ENCODE measurements at regions not wholly inside any gene's neighbourhood (a gene's known extent, or its start where the extent isn't known, plus 50 kb on each side); places are given as distances from the start of the nearest gene placed in this dataset.

GRCh38 chr4:137193564-137193963 is 338.7 kb downstream of the PCDH18 start:
- H4K8ac ChIP-seq (ENCODE audit: low read depth in 2 of 2, low read length in 2 of 2): no peak overlapping the region
- H3K9me3 ChIP-seq (ENCODE audit: control insufficient read depth, insufficient read depth, low read length): no peaks in the 10 kb centered on the region
- no peak overlapping the region for H3K18ac ChIP-seq (ENCODE audit: low read depth, low read length)
- H3K4me1 ChIP-seq (ENCODE audit: control insufficient read depth, insufficient read depth, low read length): no peaks in the 10 kb centered on the region
- no TSS peak for BruUV-seq (replicated peaks)
- H3K36me3 ChIP-seq (ENCODE audit: control insufficient read depth, insufficient read depth, low read length): no peaks in the 10 kb centered on the region
- DNase-seq: no peak
- H2BK15ac ChIP-seq (ENCODE audit: low read depth, low read length): no peak overlapping the region
- CTCF ChIA-PET: no interaction called here
- no peak overlapping the region for H3K56ac ChIP-seq (ENCODE audit: extremely low read depth, insufficient read depth, low read length)
- no peaks in the 10 kb centered on the region for H4K20me1 ChIP-seq (ENCODE audit: insufficient read depth, low read length)
- H3K23ac ChIP-seq (ENCODE audit: low read depth, low read length): no peak overlapping the region
- ATAC-seq (ENCODE audit: low read depth): no peak
- no peak overlapping the region for H3K9ac ChIP-seq (ENCODE audit: low read depth, low read length)
- no peak overlapping the region for H2BK5ac ChIP-seq (ENCODE audit: low read depth, low read length, poor library complexity, severe bottlenecking)
- no peaks in the 10 kb centered on the region for H3K27me3 ChIP-seq (ENCODE audit: control insufficient read depth, insufficient read depth, low read length)
- no peak overlapping the region for H3K14ac ChIP-seq (replicated peaks; ENCODE audit: low read depth, low read length)
- no peak overlapping the region for H3K27ac ChIP-seq (ENCODE audit: insufficient read depth, low read length)
- no peak overlapping the region for H2AFZ ChIP-seq (replicated peaks; ENCODE audit: low read length, poor library complexity)
- H4K91ac ChIP-seq (ENCODE audit: insufficient read depth, low read depth, low read length): no peak overlapping the region
- no peak overlapping the region for H4K5ac ChIP-seq (ENCODE audit: low read depth, low read length)
- H2BK20ac ChIP-seq (ENCODE audit: low read depth, low read length): no peak overlapping the region
- no CpG with 5 or more reads among the region's 1 CpG for WGBS, 2 experiments (ENCODE audit: extremely low coverage in 2 of 2, insufficient read length in 1 of 2)
- TF ChIP-seq CHD1 (IDR thresholded peaks at IDR 0.05; ENCODE audit: low read depth, low read length): no peak
- TF ChIP-seq BHLHE40 (IDR thresholded peaks at IDR 0.05; ENCODE audit: low read depth, low read length): no peak
- no peak for TF ChIP-seq SMC3 (IDR thresholded peaks at IDR 0.05; ENCODE audit: low read depth, low read length)
- TF ChIP-seq MAFK (IDR thresholded peaks at IDR 0.05; ENCODE audit: low read depth, low read length): no peak
- no peak for TF ChIP-seq CTCF (conservative IDR thresholded peaks at IDR 0.05; ENCODE audit: low read depth, low read length)
- TF ChIP-seq RCOR1 (IDR thresholded peaks at IDR 0.05; ENCODE audit: insufficient replicate concordance, low read length): no peak
- no peak for TF ChIP-seq CEBPB (IDR thresholded peaks at IDR 0.05; ENCODE audit: low read depth, low read length)
- TF ChIP-seq RAD21 (IDR thresholded peaks at IDR 0.05; ENCODE audit: low read length): no peak
- TF ChIP-seq NFE2L2 (IDR thresholded peaks at IDR 0.05; ENCODE audit: low read depth, low read length): no peak
- TF ChIP-seq RFX5 (IDR thresholded peaks at IDR 0.05; ENCODE audit: low read depth, low read length): no peak
- no peak for TF ChIP-seq MXI1 (IDR thresholded peaks at IDR 0.05; ENCODE audit: borderline replicate concordance, low read depth, low read length)
- TF ChIP-seq USF2 (IDR thresholded peaks at IDR 0.05; ENCODE audit: low read depth, low read length): no peak
- TF ChIP-seq ELK1 (IDR thresholded peaks at IDR 0.05; ENCODE audit: borderline replicate concordance, low read depth, low read length): no peak
- no peak for TF ChIP-seq MAZ (IDR thresholded peaks at IDR 0.05; ENCODE audit: borderline replicate concordance, low read depth, low read length)
- no peak for TF ChIP-seq FOS (IDR thresholded peaks at IDR 0.05; ENCODE audit: low read depth, low read length)
- no peak for TF ChIP-seq POLR2A (IDR thresholded peaks at IDR 0.05; ENCODE audit: low read depth, low read length)
- no peak overlapping the region for H3K4me2 ChIP-seq (ENCODE audit: low read depth, low read length)
- no peaks in the 10 kb centered on the region for H3K9me1 ChIP-seq (ENCODE audit: insufficient read depth, low read length)
- intact Hi-C loops (cut with micrococcal nuclease) (no loop called here), dilution Hi-C loops (cut with HindIII; ENCODE audit: low sequenced_read_pairs, unreplicated experiment) (no loop called here), in situ Hi-C loops (cut with MboI; ENCODE audit: low sequenced_read_pairs) (no loop called here)
- no peak overlapping the region for H3K4me3 ChIP-seq (ENCODE audit: insufficient read depth, low read depth, low read length)
- no peak overlapping the region for H2AK5ac ChIP-seq (ENCODE audit: low read depth, low read length)
- no peaks in the 10 kb centered on the region for H3K79me1 ChIP-seq (ENCODE audit: low read depth in 1 of 2, low read length in 2 of 2)
- no peak overlapping the region for H2BK120ac ChIP-seq (ENCODE audit: low read depth, low read length)
- H3K4ac ChIP-seq (ENCODE audit: low read depth, low read length): no peak overlapping the region
- POLR2A ChIA-PET (ENCODE audit: unreplicated experiment): no interaction called here
- H2AK9ac ChIP-seq (replicated peaks; ENCODE audit: low read depth, low read length, poor library complexity): no peak overlapping the region

Measured in IMR-90 (cell line).